GM18868 (cell line): ENCODE measurements at regions not wholly inside any gene's neighbourhood (a gene's known extent, or its start where the extent isn't known, plus 50 kb on each side); places are given as distances from the start of the nearest gene placed in this dataset.

Experiments used
- ATAC-seq: cut with Tn5 transposase; IDR thresholded peaks from one replicate; pipeline ENCODE4 v1.9.1; 2021; ENCODE audit warnings: mild to moderate bottlenecking, moderate library complexity; ENCODE audit not compliant: unreplicated experiment

DNA sequence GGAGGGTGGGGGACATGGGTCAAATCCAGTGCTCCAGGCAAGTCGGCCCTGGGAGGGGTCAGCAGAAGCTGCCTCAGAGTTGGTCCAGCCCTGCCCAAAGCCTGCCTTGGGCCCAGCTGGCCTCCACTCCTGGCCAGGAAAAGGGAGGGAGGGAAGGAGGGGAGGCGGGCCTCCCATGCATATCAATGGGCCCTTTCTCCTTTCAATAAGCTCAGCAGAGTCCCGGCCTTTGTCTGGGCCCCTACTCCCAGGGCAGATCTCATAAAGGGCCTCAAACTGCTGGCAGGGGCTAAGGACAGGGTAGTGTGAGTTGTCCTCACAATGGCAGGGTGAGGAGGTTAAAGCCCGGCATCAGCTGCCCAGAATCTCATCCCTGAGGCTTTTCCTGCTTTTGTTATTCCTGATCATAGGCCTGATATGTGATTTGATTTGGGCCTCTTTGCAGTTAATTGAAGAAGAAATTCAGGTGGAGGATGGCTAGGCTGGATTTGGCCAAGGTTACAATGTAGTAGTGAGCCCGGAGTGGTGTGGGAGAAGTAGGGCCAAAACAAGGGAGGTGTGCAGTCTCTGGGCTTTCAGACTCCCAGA lies 121.1 kb upstream of the ATP6AP2 start:
- no peak for ATAC-seq

DNA sequence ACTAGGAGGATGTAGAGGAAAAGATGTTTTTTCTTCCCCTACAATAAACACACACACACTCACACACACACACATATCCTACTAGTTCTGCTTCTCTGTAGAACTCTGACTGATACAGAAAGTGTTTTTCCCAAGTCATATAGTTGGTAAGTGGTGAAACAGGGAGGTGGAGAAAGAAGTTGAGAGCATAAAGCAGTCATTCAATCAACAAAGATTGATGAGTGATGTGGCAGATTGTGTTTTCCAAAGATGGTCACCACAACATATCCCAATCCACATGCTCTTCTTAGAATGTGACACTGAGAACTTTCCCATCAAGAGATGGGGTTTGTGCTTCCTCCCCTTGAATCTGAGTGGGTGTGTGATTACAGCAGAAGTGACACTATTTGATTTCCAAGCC lies 123.4 kb upstream of the ATP6AP2 start:
- no peak for ATAC-seq

DNA sequence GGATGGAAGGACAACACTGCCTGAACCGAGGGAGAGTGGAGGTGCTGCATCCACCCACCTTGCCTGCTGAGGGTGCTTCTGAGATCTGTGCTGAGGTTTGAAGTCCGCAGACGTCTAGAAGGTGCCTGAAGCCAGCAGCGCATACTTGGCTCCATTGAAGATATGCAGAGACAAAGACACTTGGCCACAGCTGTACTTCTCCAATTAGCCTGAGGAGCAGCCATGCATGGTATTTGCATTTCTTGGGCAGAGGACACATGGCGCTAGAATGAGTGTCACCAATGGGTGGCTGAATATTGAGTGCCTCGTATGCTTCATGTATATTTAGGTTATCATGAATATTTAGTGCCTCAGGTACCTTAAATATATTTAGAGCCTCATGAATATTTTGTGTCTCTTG lies 128.7 kb upstream of the ATP6AP2 start:
- no peak for ATAC-seq

DNA sequence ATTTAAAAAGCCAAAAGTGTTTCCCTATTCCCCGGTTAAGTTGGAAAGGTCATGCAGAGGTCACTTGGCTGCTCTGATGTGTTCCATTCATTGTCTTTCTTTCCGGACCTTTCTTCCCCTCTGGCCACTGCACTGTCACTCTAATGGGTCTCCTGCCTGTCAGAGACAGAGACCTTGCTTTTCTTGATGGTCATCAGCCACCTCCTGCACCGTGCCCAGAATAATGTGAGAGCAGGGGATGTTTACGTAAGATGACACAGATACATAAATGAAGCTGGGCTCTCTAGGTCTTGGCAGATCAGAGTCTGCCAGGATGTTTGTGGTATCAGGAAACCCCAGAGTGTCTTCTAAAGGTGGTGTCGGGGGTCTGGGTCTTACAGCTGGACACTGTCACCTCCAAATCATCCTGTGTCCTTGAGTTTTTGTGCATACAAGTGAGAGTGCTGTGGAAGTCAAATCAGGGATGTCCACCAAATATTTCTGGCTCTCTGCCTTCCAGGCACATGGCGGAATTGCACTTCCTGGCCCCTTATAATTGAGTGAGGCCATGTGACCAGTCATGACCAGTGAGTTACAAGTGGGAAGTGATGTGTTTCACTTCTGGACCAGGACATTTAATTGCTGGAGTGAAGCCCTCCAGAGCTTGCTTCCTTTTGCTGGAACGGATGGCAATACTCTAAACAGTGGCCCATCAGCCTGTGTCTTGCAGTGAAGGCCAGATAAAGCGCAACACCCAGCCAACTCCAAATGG lies 130.6 kb upstream of the ATP6AP2 start:
- no peak for ATAC-seq

DNA sequence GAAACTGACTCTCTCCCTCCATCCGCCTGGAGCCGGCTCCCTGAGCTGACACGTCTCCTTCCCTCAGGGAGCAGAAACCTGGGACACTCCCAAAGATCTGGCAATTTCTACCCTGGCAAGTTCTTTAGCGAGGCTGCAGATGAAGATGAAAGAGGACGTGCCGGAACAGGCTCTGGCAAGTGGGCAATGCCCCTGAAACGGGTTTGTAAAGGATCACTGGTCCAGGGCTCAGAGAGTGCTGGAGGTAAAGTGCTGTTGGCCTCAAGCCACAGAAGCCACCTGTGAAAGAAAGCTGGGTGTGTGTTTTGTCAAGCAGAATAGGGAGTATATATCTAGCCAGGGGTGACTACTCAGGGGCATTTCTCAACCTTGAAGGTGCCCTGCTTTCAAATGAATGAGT lies 131.4 kb upstream of the ATP6AP2 start:
- no peak for ATAC-seq

DNA sequence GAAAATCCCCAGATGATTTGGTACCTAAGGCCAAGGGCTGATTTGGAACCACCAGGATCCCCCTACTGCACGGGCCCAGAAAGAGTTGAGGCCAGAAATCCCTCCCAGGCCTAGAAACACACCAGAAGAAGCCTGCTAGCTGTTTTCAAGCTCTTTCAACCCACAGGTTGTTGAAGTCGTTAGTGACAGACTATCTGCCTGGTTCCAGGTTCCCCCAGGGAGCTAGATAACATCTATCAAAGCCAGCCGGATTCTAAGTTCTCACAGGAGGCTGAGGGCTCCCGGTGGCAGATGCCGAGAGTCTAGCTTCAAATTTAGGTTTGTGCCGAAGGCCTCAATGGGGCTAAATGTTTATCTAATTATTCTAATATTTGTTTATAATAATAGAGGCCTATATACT lies 132.0 kb upstream of the ATP6AP2 start:
- no peak for ATAC-seq

DNA sequence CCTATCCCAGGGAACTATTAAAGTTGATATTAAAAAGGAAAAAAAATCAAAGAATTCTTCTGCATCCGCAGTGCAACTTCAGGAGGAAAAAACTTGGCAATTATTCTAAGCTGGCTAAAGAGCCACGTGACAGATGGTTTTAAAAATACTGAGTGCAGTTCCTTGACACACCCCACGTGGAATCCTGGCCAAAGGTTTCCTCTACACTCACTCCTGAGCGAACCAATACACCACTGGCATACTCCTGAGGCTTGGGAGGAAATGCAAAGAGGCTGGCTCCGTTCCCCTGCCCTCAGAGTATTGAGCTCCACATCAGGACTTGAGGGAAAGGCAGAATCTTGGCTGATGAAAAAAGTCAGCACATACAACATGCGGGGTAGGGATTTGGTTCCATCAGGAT lies 133.8 kb upstream of the ATP6AP2 start:
- ATAC-seq = no peak

DNA sequence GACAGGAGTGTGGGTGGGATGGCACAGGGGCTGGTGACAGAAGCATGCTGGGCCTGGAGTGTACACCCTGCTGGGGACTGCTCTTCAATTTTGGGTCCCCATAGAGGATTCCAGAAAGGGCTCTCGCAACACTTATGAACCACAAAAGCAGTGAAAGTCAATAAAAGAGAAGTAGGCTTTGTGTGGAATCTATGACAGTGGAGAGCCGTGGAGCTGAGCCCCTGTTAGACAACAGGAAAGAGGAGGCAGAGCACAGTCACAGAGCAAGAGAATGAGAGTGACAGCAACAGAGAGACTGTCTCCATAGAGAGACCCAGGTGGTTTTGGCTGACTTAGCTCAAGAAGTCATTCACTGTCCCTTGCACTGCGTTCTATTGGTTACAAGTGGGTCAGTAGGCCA lies 135.1 kb upstream of the ATP6AP2 start:
- no peak for ATAC-seq

DNA sequence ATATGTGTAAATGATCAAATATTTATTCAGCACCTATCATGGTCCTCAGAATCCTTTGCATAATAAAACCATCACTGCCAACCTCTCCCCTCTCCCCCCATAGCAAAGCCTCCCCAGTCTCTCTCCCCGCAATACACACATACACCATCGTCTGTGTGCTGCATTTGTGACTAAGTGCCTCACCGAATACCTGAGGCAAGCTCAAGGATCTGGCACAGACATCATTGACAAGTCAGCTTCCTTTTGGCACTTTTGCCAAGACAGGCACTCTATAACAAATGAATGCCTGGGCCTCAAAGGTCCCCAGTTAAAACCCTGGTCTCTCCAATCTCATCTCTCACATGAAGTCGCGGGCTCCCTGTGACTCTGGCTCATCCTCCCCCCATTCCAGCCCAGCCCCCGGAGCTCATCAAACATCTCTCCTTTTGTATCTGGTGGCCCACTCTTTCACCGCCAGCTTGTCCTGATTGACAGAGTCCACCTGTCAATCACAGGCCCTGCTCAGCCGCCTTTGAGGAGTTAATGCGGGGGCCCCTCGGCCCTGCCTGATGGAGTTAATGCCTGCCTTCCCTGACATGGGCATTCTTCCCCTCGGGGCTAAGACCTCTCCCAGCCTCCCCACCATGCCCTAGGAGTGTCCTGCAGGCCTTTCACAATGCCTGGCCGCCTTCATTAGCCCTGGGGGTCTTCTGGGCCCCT lies 135.8 kb upstream of the ATP6AP2 start:
- no peak for ATAC-seq

DNA sequence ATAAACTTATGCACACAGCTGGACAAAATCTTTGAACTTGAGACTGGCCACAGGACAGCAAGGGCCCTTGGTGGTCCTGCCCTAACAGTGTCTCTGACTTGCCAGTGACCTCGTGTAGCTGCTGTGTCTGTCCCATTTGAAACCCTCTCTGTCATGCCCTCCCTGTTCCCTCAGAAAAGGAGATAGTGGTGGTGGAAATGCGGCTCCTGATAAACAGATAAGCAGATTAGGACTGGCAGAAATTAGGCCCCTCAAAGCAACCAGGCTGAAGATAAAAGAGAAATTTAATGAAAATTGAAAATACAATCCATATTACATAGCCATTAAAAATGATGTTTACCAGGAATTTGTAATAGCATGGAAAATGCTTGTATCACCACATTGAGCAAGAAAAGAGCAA lies 136.6 kb upstream of the ATP6AP2 start:
- no peak for ATAC-seq

DNA sequence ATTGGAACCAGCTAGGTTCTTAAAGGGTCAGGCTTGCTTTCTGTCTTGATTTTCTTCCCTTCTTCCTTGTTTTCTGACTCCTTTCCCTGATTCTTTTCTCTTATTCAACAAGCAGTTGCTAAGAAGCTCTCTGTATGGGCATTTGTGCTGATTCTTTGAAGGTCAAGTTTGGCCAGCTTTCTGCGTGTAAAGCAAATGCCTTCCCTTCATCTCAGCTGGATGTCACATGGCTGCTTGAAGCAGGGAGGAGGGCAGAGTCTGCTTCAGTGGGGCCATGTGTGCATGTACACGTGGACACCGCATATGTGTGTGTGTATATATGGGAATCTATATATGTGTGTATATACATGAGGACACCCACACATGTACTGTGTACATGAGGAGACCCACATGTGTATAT lies 139.9 kb upstream of the ATP6AP2 start:
- ATAC-seq = no peak

DNA sequence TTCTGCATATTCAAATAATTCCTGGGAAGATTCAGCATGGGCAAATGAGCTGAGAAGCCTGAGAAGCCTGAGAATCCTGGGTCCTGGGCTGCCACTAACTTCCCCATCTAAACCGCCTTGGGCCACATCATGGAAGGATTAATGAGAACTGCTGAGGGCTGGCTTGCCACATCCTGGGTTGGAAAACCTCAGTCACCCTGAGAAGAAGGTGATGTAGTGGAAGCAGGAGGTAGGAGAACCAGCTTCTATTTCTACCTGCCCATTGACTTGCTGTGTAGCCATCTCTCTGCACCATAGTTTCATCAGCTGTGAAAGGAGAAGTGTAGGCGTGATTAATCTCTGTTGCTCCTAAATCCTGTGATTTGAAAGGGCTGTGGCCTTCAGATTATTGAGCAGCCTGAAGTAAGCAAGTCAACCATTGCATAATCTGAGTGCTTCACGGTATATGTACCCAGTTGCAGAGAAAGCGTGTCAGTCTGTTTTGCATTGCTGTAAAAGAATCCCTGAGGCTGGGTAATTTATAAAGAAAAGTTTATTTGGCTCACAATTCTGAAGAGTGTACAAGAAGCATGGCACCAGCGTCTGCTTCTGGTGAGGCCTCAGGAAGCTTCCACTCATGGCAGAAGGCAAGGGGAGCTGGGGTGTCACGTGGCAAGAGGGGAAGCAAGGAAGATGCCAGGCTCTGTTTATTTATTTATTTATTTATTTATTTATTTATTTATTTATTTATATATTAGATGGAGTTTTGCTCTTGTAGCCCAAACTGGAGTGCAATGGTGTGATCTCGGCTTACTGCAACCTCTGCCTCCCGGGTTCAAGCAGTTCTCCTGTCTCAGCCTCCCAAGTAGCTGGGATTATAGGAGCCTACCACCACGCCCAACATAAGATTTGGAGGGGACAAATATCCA lies 140.9 kb upstream of the ATP6AP2 start:
- ATAC-seq = no peak

DNA sequence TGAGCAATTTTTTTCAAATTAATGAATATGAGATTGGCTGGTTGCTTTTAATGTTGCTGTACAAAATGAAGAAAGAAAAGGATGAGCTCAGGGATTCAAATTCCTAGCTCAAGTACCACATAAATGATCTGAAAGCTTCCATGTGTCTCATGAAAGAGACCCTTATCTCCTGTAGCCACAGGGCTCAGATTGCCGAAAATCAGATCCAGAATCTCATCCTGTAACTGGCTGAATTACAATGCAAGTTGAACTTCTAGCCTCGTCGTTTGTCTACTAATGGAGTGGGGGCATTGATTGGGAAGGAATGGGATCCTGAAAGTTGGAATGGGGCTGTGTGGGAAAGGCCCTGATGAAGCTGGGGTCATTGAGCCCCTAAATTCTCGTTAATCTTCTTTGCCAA lies 143.4 kb upstream of the ATP6AP2 start:
- no peak for ATAC-seq

DNA sequence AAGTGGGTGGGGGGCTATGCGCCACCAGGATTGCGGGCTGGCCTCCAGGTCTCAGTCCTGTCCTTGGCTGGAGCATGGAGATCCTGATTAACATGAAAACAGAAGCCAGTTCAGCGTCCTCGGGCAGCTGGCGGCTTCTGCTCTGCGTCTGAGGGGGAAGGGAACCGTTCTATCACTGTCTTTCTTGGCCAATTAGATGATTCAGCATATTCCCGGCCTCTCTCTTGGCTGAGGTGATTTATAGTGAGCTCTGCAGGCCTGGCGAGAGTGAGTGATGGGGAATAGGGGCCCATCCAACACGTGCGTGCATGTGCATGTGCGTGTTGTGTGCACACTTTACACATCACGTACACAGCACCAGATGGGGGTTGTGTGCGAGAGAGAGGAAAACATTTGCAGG lies 145.8 kb upstream of the ATP6AP2 start:
- ATAC-seq = no peak

DNA sequence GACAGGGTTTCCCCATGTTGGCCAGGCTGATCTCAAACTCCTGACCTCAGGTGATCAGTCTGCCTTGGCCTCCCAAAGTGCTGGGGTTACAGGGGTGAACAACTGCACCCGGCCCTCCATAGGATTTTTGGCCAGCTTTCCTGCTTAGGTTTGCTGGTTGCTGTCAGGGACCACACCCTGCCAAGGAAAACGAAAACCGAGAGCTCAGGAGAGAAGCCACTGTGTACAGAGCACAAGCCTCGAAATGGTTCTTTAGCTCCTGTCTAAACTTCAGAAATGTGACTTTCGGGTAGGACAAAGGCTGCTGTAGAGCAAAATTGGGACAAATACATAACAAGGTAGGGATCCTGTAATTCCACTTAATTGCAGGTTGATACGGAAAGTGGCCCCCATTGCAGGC lies 146.3 kb upstream of the ATP6AP2 start:
- no peak for ATAC-seq

DNA sequence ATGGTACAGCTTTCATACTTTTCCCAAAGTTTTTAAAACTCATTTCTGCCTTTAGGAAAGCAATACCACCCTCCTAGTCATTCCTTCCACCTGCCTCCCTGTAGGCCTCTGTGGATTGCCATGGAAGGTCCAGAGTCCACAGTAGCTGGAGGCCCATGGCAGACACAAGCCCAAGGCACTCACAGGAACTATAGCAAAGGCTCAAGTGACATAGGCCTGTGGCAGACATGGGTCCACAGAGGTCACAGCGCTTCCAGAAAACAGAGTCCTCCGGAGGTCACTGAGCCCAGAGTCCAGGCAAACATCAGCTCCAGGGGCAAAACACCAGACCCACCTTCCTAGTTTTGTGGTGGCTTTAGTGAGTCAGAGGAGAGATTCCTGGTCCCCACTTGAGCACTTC lies 147.6 kb upstream of the ATP6AP2 start:
- ATAC-seq = no peak

DNA sequence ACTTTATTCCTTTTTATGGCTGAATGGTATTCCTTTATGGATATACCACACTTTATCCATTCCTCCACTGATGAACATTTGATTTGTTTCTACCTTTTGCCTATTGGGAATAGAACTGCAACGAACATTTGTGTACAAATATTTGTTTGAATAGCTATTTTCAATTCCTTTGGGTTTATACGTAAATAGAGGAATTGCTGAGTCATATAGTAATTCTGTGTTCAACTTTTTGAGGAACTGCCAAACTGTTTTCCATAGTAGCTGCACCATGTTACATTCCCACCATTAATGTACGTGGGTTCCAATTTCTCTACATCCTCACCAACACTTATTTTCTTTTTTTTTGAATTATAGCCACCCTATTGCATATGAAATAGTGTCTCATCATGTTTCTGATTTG lies 156.5 kb upstream of the ATP6AP2 start:
- ATAC-seq = no peak

DNA sequence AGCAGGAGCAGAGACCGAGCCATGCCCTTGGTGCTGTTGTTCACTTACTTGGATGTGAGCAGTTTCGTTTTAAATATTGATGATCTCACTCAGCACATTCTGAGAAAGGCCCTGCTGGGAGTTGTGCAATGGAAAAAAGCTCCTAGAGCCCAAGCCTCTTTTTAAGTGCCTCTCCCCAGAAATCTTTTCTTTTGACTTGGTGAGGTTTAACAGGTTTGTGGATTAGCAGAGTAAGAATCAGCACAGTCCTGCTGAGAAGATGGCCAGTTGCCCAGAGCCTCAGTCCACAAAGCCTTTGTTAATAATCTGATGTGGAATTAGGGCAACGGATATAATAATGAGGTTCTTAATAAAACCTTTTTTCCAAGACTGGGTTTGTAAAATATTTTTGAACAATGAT lies 157.5 kb upstream of the ATP6AP2 start:
- ATAC-seq = no peak

DNA sequence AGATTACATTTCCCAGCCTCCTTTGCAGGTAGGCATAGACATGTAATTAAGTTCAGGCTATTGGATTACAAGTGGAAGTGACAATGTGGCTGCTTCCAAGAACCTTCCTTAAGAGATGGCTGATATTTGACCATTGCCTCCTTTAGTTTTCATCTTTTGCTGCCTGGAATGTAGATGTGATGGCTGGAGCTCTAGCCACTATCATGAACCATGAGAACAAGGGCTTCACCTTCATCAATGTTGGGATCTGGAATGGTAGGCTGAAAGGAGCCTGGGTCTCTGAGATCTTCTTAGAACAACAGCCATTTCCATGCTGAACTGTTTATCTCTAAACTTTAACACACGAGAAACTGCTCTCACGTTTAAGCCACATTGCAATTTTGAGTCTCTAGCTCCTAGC lies 158.7 kb upstream of the ATP6AP2 start:
- no peak for ATAC-seq

DNA sequence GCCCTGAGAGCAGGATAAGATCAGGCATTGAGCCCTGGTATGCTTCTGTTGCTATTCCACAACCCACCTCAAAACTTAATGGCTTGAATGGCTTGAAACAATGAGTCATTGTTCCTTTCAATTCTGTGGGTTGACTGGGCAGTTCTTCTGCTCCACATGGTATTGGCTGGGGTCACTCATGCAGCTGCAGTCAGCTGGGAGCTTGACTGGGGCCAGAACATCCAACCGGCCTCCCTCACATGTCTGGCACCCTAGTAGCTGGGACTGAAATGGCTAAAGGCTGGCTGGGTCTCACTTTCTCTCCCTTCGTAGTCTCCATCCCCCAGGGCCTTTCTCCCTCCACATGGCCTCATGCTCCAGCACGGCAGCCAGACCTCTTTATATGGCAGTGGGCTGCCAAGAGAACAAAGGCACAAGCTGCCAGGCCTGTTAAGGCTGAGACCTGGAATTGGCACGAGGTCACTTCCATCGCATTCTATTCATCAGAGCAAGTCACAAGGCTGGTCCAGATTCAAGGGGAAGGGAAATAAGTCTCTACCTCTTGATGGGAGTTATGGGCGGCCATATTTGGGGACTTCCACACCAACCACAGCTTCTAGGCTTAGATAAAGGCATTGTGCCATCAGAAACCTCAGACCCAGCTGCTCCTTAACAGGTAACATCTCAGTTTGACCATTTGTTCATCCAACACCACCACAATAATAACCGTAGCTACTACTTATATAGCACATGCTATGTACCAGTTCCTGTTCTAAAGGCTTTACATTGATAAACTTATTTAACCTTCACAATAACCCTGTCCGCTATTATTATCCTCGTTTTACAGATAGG lies 159.7 kb upstream of the ATP6AP2 start:
- ATAC-seq = peak; percentile 74

DNA sequence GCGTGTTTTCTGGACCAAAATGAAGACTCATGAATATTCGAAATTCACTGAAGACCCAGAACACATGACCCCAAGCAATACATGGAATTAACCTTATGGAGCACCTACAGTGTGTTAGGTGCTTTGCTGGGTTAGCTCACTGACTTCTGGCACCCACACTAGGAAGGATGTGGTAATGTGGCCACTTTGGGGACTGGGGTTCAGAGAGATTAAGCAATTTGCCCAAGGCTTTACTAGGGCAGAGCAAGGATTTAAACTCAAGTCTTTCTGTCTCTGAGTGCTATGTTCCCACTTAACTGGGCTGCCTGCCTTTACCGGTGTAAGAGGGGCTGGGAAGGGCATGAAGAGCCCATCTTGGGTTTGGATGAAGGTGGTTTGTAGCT lies 162.0 kb upstream of the ATP6AP2 start:
- ATAC-seq = no peak
